Esophagus squamous epithelium (tissue), 4 donors: ENCODE measurements at regions not wholly inside any gene's neighbourhood (a gene's known extent, or its start where the extent isn't known, plus 50 kb on each side); places are given as distances from the start of the nearest gene placed in this dataset.
"Not testable (repeated sequence)": the region's sequence is repeated elsewhere in the genome, so short reads cannot be mapped to it uniquely, and the experiment has no call there.

ENCODE experiments used
- POLR2A ChIP-seq, 4 donors: fragments of 450-650 bp; IDR thresholded peaks; one replicate each; pipeline ENCODE4 v1.6.1; 2017; ENCODE audit warnings: antibody characterized with exemption in 4 of 4, mild to moderate bottlenecking in 4 of 4, moderate library complexity in 3 of 4
- TF ChIP-seq, protein P1 (sequence below), 6 experiments: fragments of 450-650 bp in 4 of 6; fragments of 200-600 bp in 2 of 6; sonication (generic) in 2 of 6; IDR thresholded peaks; one replicate each; pipeline ENCODE4 v1.5.1; 2016 to 2019; ENCODE audit warnings: antibody characterized with exemption in 6 of 6, mild to moderate bottlenecking in 4 of 6, moderate library complexity in 4 of 6

GRCh38 chr7:131662301-131662873 is 106.0 kb upstream of the PODXL start:
- TF ChIP-seq POLR2A (IDR thresholded peaks at IDR 0.05): not testable (repeated sequence)
- TF ChIP-seq, protein P1, sequence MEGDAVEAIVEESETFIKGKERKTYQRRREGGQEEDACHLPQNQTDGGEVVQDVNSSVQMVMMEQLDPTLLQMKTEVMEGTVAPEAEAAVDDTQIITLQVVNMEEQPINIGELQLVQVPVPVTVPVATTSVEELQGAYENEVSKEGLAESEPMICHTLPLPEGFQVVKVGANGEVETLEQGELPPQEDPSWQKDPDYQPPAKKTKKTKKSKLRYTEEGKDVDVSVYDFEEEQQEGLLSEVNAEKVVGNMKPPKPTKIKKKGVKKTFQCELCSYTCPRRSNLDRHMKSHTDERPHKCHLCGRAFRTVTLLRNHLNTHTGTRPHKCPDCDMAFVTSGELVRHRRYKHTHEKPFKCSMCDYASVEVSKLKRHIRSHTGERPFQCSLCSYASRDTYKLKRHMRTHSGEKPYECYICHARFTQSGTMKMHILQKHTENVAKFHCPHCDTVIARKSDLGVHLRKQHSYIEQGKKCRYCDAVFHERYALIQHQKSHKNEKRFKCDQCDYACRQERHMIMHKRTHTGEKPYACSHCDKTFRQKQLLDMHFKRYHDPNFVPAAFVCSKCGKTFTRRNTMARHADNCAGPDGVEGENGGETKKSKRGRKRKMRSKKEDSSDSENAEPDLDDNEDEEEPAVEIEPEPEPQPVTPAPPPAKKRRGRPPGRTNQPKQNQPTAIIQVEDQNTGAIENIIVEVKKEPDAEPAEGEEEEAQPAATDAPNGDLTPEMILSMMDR (IDR thresholded peaks at IDR 0.05): not testable (repeated sequence)
